H1 (cell line): ENCODE measurements at regions not wholly inside any gene's neighbourhood (a gene's known extent, or its start where the extent isn't known, plus 50 kb on each side); places are given as distances from the start of the nearest gene placed in this dataset.

ENCODE experiments used
- ASH2L ChIP-seq: fragments of 200-600, 300-600 bp; sonication (generic); IDR thresholded peaks from one replicate; pipeline ENCODE4 v1.7.1; 2017; ENCODE audit warnings: low read length
- BCL11A ChIP-seq, 2 experiments: IDR thresholded peaks; one replicate each; pipeline ENCODE4 v1.6.1; 2011; ENCODE audit warnings: low read depth in 2 of 2, low read length in 2 of 2, mild to moderate bottlenecking in 2 of 2
- CBX5 ChIP-seq: fragments of 300-800, 300-1000 bp; sonication (generic); IDR thresholded peaks from 2 replicates; pipeline ENCODE4 v1.7.1; 2016; ENCODE audit warnings: antibody characterized with exemption, low read length, low read depth
- EP300 ChIP-seq, 2 experiments: IDR thresholded peaks; 1 replicate in 1 of 2; 2 replicates in 1 of 2; pipeline ENCODE4 v1.6.1; 2011 to 2012; ENCODE audit warnings: low read depth in 2 of 2, low read length in 2 of 2, mild to moderate bottlenecking in 2 of 2, borderline replicate concordance in 1 of 2, inconsistent platforms in 1 of 2, moderate library complexity in 1 of 2
- EZH2 ChIP-seq: fragments of 200-600 bp; sonication (generic); IDR thresholded peaks from 2 replicates; pipeline ENCODE4 v1.7.1; 2012; ENCODE audit warnings: low read depth, mild to moderate bottlenecking, moderate library complexity, low read length, inconsistent platforms; ENCODE audit not compliant: severe bottlenecking
- FOSL1 ChIP-seq: IDR thresholded peaks from 2 replicates; pipeline ENCODE4 v1.6.1; 2011; ENCODE audit warnings: mild to moderate bottlenecking, low read depth, low read length, moderate library complexity; ENCODE audit not compliant: insufficient read depth
- KDM5A ChIP-seq: fragments of 200-600 bp; IDR thresholded peaks from 2 replicates; pipeline ENCODE4 v1.7.1; 2012; ENCODE audit warnings: mild to moderate bottlenecking, low read length, inconsistent platforms, mixed read lengths
- POLR2A ChIP-seq, 2 experiments: IDR thresholded peaks; 1 replicate in 1 of 2; 2 replicates in 1 of 2; pipeline ENCODE4 v1.6.1; 2011; ENCODE audit warnings: low read depth in 2 of 2, low read length in 2 of 2, mild to moderate bottlenecking in 2 of 2; ENCODE audit errors: control extremely low read depth in 1 of 2
- POLR2AphosphoS5 ChIP-seq: IDR thresholded peaks from 2 replicates; pipeline ENCODE4 v1.6.1; 2011; ENCODE audit warnings: low read depth, low read length
- SP1 ChIP-seq: IDR thresholded peaks from 2 replicates; pipeline ENCODE4 v1.6.1; 2011; ENCODE audit warnings: low read depth, low read length
- SP2 ChIP-seq: IDR thresholded peaks from 2 replicates; pipeline ENCODE4 v1.6.1; 2012; ENCODE audit warnings: mild to moderate bottlenecking, low read length, inconsistent platforms
- TF ChIP-seq, protein P1 (sequence below), 3 experiments: IDR thresholded peaks; 1 replicate in 2 of 3; 2 replicates in 1 of 3; pipeline versions ENCODE4 v1.5.1 to v1.6.1; 2011; ENCODE audit warnings: low read length in 3 of 3, mild to moderate bottlenecking in 3 of 3, inconsistent platforms in 2 of 3, low read depth in 1 of 3, moderate library complexity in 1 of 3; ENCODE audit not compliant: insufficient read depth in 1 of 3; ENCODE audit errors: control extremely low read depth in 1 of 3

DNA sequence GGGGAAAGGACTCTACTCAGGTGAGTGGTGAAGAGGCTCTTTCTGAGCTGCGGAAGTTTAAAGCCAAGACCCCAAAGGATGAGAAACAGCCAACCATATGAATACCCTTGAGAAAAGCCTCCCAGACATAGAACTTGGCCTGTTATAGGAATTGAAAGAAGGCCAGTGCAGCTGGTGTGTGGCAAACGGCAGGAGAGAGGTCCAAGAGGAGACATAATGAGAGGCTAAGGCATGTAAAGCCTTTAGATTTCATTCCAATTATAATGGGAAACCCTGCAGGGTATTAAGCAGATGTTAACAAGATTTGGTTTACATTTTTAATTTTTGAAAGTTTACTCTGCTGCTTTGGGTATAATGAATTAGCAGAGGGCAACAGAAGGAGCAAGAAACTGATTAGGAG is 552.1 kb upstream of the FBXO33 start:
- TF ChIP-seq, protein P1, sequence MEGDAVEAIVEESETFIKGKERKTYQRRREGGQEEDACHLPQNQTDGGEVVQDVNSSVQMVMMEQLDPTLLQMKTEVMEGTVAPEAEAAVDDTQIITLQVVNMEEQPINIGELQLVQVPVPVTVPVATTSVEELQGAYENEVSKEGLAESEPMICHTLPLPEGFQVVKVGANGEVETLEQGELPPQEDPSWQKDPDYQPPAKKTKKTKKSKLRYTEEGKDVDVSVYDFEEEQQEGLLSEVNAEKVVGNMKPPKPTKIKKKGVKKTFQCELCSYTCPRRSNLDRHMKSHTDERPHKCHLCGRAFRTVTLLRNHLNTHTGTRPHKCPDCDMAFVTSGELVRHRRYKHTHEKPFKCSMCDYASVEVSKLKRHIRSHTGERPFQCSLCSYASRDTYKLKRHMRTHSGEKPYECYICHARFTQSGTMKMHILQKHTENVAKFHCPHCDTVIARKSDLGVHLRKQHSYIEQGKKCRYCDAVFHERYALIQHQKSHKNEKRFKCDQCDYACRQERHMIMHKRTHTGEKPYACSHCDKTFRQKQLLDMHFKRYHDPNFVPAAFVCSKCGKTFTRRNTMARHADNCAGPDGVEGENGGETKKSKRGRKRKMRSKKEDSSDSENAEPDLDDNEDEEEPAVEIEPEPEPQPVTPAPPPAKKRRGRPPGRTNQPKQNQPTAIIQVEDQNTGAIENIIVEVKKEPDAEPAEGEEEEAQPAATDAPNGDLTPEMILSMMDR (IDR thresholded peaks at IDR 0.05; ENCODE audit: control extremely low read depth in 1 of 3, insufficient read depth in 1 of 3, low read depth in 1 of 3, low read length in 3 of 3): no peak
- TF ChIP-seq CBX5 (no peak), SP2 (no peak), POLR2A (IDR thresholded peaks at IDR 0.05; ENCODE audit: control extremely low read depth in 1 of 2, low read depth in 2 of 2, low read length in 2 of 2) (no peak), KDM5A (no peak), EZH2 (no peak), BCL11A (IDR thresholded peaks at IDR 0.05; ENCODE audit: low read depth in 2 of 2, low read length in 2 of 2) (no peak), FOSL1 (no peak), EP300 (IDR thresholded peaks at IDR 0.05; ENCODE audit: borderline replicate concordance in 1 of 2, low read depth in 2 of 2, low read length in 2 of 2) (no peak), SP1 (no peak), POLR2AphosphoS5 (no peak), ASH2L (no peak)
